Heart right ventricle (tissue), 16 donors: ENCODE measurements at regions not wholly inside any gene's neighbourhood (a gene's known extent, or its start where the extent isn't known, plus 50 kb on each side); places are given as distances from the start of the nearest gene placed in this dataset.
A peak's percentile ranks its signal among the peaks of the same experiment; 100 is the strongest.

Source experiments
- ATAC-seq, 8 donors: fragments of 200-7000 bp; cut with Tn5 transposase; one replicate each; pipeline ENCODE4 v1.9.1; 2020; ENCODE audit warnings: mild to moderate bottlenecking in 8 of 8, moderate library complexity in 8 of 8, moderate number of reproducible peaks in 1 of 8
- DNase-seq, 2 donors: peaks; one replicate each; pipeline ENCODE4 v3.0.0-alpha.2; 2020
- H3K27ac ChIP-seq, 10 donors: fragments of 200-600 bp; sonication (generic) in 2 of 10; one replicate each; pipeline versions ENCODE4 v1.5.0 to v1.8.0; 2020 to 2022; ENCODE audit warnings: mild to moderate bottlenecking in 3 of 10
- H3K27me3 ChIP-seq, 7 donors: fragments of 200-600 bp; one replicate each; pipeline ENCODE4 v1.8.0; 2021 to 2022; ENCODE audit warnings: mild to moderate bottlenecking in 2 of 7
- H3K36me3 ChIP-seq, 9 donors: fragments of 200-600 bp; sonication (generic) in 1 of 9; one replicate each; pipeline versions ENCODE4 v1.5.0 to v1.8.0; 2020 to 2022; ENCODE audit warnings: mild to moderate bottlenecking in 2 of 9
- H3K4me1 ChIP-seq, 9 donors: fragments of 200-600 bp; sonication (generic) in 1 of 9; one replicate each; pipeline versions ENCODE4 v1.5.0 to v1.8.0; 2020 to 2022; ENCODE audit warnings: mild to moderate bottlenecking in 4 of 9
- H3K4me3 ChIP-seq, 10 donors: fragments of 200-600 bp; sonication (generic) in 2 of 10; one replicate each; pipeline versions ENCODE4 v1.5.0 to v1.8.0; 2020 to 2022; ENCODE audit warnings: mild to moderate bottlenecking in 7 of 10, moderate library complexity in 2 of 10
- H3K9me3 ChIP-seq, 11 donors: fragments of 200-600 bp in 10 of 11; sonication (generic) in 2 of 11; one replicate each; pipeline versions ENCODE4 v1.5.0 to v1.8.0; 2013 to 2022; ENCODE audit warnings: mild to moderate bottlenecking in 2 of 11, control low read depth in 1 of 11, moderate library complexity in 1 of 11
- WGBS, 2 donors: extraction: QIAGEN DNeasy Blood & Tissue Kit; methylation state at CpG; one replicate each; pipeline ENCODE4 v1.1.7; 2013; ENCODE audit warnings: inconsistent platforms in 1 of 2; 5-methylcytosine and 5-hydroxymethylcytosine counted together
- intact Hi-C, 10 donors: fragments of 100-400 bp; cut with DNase I; formaldehyde crosslinking; loops; one replicate each; pipeline versions ENCODE4 v1.11.1 to v1.14.2; 2022
- TF ChIP-seq, protein P1 (sequence below), 9 donors: fragments of 200-600 bp; sonication (generic) in 2 of 9; IDR thresholded peaks; one replicate each; pipeline versions ENCODE4 v1.5.0 to v1.8.0; 2021 to 2022; ENCODE audit warnings: antibody characterized with exemption in 9 of 9, mild to moderate bottlenecking in 5 of 9, moderate library complexity in 1 of 9
- donor health status: Arrhythmogenic right ventricular cardiomyopathy.
- donor health status: ischemic (EF 13 %, LVEDD 7.1; RV severe dilation, severe dysfunction).
- donor health status: healthy with polysubstance abuse.
- donor health status: DM: no; HTN: yes; CAD: no.
- donor health status: DM: no; HTN: no; CAD: no.
- donor health status: ischemic (EF 25% LVEDD 6.9; RV normal size, moderate dysfunction).
- donor health status: ischemic (EF 25% LVEDD 5.7; RV mildly dilated, moderate dysfunction).
- donor health status: healthy.
- donor health status: DM: yes; HTN: yes; CAD: no.
- donor health status: Ischemic cardiomyopathy.
- donor health status: ischemic (EF 35%, LVEDD 5.7; RV mildly dilated, moderate dysfunction).
- donor health status: nonischemic (EF 11% LVEDD 7.7; RV severe dilation, severe dysfunction).
- donor health status: DM: yes; HTN: yes; CAD: no.
- donor health status: PGD.
- donor health status: ischemic (EF 29% LVEDD 5.4; RV normal size, mild dysfunction).
- donor health status: nonischemic (EF 23%, LVEDD 6.1; RV moderate dilation, normal function).

DNA sequence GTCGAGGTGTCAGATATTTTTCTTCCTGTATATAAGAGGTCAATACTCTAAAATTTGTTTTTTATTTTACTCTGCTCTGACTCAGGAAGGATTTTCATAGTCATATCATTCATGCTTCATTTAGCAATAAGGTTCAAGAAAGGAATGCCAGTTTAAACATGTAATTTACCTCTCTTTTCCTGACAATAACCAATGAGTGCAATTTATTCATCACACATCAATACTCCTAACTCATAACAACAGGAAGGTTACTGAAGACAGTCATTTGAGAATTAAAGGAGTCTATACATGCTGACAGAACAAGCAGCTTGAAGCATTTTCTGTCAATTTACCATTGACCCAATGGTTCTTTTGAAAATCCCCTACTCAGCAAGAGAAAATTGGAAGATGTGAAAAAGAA, 190.3 kb upstream of the RPS6KA3 start:
- 93 to 97% methylated on average over 1 of the region's 1 CpG for WGBS, 2 donors
- DNase-seq, result no peak
- H3K9me3 ChIP-seq, result no peaks in the 10 kb centered on the region
- intact Hi-C loops, result no loop called here
- H3K36me3 ChIP-seq, result no peaks in the 10 kb centered on the region
- H3K27ac ChIP-seq, result no peak overlapping the region
- ATAC-seq, result no peak
- H3K27me3 ChIP-seq, result peaks cover 0 to 14% (median 0%) of the 10 kb centered on the region in 7 donors
- TF ChIP-seq, protein P1, sequence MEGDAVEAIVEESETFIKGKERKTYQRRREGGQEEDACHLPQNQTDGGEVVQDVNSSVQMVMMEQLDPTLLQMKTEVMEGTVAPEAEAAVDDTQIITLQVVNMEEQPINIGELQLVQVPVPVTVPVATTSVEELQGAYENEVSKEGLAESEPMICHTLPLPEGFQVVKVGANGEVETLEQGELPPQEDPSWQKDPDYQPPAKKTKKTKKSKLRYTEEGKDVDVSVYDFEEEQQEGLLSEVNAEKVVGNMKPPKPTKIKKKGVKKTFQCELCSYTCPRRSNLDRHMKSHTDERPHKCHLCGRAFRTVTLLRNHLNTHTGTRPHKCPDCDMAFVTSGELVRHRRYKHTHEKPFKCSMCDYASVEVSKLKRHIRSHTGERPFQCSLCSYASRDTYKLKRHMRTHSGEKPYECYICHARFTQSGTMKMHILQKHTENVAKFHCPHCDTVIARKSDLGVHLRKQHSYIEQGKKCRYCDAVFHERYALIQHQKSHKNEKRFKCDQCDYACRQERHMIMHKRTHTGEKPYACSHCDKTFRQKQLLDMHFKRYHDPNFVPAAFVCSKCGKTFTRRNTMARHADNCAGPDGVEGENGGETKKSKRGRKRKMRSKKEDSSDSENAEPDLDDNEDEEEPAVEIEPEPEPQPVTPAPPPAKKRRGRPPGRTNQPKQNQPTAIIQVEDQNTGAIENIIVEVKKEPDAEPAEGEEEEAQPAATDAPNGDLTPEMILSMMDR (IDR thresholded peaks at IDR 0.05), result no peak
- no peaks in the 10 kb centered on the region for H3K4me1 ChIP-seq
- no peak overlapping the region for H3K4me3 ChIP-seq

DNA sequence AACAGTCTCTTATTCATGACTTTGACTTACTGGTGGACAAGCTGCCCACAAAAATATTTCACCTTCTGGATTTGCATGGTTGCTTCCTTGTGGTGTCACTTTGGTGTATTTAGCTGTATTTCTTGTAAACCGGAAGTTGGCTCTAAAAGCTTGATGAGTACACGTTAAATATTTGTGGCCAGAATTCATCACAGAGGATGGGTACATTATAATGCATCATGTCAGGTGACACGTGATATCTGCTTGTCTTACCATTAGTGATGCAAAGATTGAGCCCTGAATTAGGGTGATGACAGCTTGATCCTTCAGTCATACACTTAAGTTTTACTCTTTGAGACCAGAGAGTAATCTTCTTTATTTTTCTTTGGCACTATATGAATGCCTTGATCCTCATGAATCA, 188.3 kb upstream of the RPS6KA3 start:
- ATAC-seq, result no peak
- 77 to 81% methylated on average over 3 of the region's 3 CpGs for WGBS, 2 donors
- no peak overlapping the region for H3K27ac ChIP-seq
- no peak overlapping the region for H3K4me3 ChIP-seq
- no peaks in the 10 kb centered on the region for H3K4me1 ChIP-seq
- H3K9me3 ChIP-seq, result peaks cover 0 to 4% (median 0%) of the 10 kb centered on the region in 11 donors
- peaks cover 0 to 14% (median 0%) of the 10 kb centered on the region in 7 donors for H3K27me3 ChIP-seq
- H3K36me3 ChIP-seq, result no peaks in the 10 kb centered on the region
- intact Hi-C loops, result no loop called here
- no peak for DNase-seq
- TF ChIP-seq, protein P1 (IDR thresholded peaks at IDR 0.05), result no peak

DNA sequence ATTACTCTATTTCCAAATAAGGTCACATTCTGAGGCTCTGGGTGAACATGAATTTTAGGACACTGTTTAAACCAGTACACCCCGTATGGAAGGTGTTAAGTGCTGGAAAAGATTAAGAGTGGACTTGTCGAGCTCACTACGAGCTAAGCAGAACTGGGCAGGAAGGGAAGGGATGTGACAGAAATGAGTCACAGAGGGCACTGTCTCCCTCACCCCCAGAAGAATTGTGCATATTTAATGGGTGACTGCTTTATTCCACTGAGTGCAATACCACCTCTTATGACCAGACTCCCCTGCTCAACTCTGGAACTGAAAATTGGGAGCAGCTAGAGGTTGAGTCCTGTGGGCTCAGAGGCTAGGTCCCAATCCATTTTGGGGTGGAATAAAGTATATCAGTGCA, 187.4 kb upstream of the RPS6KA3 start:
- no peak for ATAC-seq
- TF ChIP-seq, protein P1 (IDR thresholded peaks at IDR 0.05), result no peak
- Histone ChIP-seq H3K9me3 (peaks cover 0 to 4% (median 0%) of the 10 kb centered on the region in 11 donors), H3K4me3 (no peak overlapping the region), H3K4me1 (no peaks in the 10 kb centered on the region), H3K36me3 (no peaks in the 10 kb centered on the region), H3K27ac (no peak overlapping the region), H3K27me3 (peaks cover 0 to 14% (median 0%) of the 10 kb centered on the region in 7 donors)
- intact Hi-C loops, result no loop called here
- 14 to 40% methylated on average over 3 of the region's 3 CpGs for WGBS, 2 donors
- no peak for DNase-seq

DNA sequence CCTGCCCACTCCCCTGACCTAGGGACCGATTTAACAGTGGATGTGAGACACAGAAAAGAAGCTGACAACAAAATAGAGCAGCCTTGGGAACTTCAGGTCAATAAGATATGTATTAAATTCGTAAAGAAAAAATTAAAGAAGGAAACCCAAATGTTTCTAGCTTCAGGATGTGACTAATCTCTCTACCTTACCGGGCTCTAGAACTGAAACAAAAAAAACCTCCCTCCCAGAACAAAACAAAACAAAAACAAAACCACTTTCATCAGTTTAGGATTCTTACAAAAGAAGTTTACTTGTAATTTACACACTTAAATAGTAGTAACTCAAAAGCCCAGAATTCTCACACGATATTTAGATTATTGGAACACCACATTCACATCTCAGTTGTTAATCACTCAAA, 185.8 kb upstream of the RPS6KA3 start:
- intact Hi-C loops, result no loop called here

More for the DNA sequence above, 185.8 kb upstream of the RPS6KA3 start:
- Histone ChIP-seq H3K4me1 (no peaks in the 10 kb centered on the region), H3K9me3 (peaks cover 0 to 4% (median 0%) of the 10 kb centered on the region in 11 donors), H3K27me3 (peaks cover 0 to 6% (median 0%) of the 10 kb centered on the region in 7 donors), H3K36me3 (no peaks in the 10 kb centered on the region), H3K27ac (peak overlapping the region in 1 of 10 donors; percentile 16), H3K4me3 (no peak overlapping the region)
- ATAC-seq (no peak), DNase-seq (no peak)
- 67 to 68% methylated on average over 4 of the region's 4 CpGs for WGBS, 2 donors
- TF ChIP-seq, protein P1 (IDR thresholded peaks at IDR 0.05), result no peak
